Globus pallidus (tissue), 1 donor: ENCODE measurements at regions not wholly inside any gene's neighbourhood (a gene's known extent, or its start where the extent isn't known, plus 50 kb on each side); places are given as distances from the start of the nearest gene placed in this dataset.

ENCODE experiments used
- DNase-seq: peaks from one replicate; pipeline ENCODE4 v3.0.0-alpha.2; 2015; ENCODE audit warnings: low spot score

DNA sequence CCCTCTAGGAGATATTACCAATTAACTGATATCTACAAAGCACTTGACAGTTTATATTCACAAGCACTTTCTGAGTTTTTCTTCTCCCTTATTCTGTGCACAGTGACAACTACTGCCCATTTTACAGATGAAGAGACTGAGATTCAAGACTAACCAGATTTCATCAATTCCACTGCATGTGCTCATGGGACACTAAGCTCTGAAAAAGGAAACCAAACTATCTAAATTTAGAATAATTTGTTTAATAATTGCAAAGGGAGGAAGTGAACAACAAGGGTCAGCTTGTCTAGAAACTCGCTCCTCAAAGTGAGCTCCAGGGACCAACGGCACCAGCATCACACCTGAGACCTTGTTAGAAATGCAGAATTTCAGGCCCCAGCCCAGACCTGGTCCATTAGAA lies 50.8 kb upstream of the MYLIP start:
- no peak for DNase-seq

DNA sequence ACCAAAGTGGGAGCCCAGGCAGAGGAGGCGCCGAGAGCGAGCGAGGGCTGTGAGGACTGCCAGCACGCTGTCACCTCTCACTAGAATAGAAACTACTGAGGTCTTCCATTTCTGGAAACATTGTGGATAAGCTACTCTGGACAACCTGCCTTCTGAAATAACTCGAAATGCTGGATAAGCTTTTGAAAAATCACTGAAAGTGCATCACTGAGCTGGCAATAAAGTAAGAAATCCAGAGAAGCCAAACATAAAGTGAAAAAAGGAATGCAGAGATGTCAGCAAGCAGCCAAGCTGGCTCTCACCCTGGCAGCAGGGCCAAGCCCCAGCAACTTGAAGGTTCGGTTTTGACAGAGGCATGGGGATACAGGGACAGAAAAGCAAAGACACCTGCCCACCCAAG lies 59.2 kb upstream of the MYLIP start:
- no peak for DNase-seq

DNA sequence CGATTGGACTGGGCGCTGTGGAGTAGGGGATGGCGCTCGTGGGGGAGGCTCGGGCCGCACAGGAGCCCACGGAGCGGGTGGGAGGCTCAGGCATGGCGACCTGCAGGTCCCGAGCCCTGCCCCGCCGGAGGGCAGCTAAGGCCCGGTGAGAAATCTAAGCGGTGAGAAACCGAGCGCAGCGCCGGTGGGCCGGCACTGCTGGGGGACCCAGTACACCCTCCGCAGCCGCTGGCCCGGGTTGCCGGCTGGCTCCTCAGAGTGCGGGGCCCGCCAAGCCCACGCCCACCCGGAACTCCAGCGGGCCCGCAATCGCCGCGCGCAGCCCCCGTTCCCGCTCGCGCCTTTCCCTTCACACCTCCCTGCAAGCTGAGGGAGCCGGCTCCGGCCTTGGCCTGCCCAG lies 59.7 kb upstream of the MYLIP start:
- no peak for DNase-seq

DNA sequence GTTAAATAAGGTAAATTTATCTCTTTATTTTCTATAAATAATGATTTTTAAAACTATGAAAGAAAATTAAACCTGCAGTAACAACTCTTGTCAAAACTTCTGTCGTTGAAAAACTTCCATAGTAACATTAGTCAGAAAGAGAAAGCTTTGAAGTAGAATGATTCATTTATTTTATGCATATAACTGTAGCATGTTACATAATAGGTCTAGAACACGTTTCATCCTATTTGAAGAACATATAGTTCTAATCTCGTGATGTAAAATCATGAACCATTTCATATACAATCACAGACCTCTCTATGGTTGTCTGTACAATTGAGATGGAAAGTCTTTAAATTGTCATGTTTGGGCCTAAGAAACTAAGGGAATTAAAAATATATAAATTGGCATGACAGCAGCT lies 61.3 kb upstream of the MYLIP start:
- no peak for DNase-seq

DNA sequence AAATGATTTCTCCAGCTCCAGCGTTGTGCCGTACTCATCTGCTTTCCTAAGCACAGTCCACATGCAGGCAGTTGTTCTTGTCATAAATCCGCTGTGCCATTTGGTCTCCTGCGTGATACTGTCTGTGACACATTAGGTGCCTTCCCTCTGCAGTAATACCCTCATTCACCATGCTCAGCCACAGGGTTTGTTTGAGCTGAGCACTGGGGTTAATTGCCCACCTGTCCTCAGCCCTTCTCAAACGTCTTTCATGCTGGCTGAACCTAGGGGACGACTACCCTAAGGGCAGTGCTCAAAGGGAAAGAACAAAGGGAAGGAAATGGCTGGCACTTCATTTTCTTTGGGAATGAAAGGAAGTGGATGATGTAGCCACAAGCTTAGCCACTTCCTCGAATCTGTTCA lies 64.2 kb upstream of the MYLIP start:
- DNase-seq = no peak

DNA sequence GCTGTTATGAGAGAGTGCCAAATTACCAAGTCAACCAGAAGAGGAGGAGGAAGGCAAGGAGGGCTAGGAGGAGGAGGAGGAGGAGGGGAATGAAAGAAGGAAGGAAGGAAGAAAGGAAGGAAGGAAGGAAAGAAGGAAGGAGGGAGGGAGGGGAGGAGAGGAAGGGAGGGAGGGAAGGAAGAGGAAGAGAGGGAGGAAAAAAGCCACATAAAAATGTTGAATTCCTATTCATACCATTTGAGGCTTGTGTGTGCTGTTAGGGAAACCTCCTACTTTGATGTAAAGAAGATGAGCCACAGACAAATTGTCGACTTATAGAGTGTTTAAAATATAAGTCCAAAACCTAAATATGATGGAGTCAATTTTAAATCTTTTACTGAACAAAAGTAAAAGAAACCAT lies 65.3 kb upstream of the MYLIP start:
- DNase-seq = no peak

DNA sequence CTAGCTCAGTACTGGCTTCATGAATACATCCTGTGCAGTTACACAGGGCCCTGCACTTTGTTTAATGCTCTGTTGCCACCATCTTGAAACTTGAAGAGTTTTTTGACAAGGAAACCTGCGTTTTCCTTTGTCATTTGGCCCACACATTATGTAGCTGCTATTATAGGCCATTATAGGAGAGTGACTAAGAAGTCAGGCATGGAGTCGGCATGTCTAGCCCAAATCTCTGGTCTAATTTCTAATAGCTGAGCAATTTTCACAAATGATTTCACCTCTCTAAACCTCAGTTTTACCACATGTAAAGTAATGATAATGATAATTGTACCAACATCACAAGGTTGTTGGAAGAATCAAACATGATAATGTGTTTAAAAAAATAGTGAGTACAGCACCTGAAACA lies 67.1 kb upstream of the MYLIP start:
- DNase-seq = no peak

DNA sequence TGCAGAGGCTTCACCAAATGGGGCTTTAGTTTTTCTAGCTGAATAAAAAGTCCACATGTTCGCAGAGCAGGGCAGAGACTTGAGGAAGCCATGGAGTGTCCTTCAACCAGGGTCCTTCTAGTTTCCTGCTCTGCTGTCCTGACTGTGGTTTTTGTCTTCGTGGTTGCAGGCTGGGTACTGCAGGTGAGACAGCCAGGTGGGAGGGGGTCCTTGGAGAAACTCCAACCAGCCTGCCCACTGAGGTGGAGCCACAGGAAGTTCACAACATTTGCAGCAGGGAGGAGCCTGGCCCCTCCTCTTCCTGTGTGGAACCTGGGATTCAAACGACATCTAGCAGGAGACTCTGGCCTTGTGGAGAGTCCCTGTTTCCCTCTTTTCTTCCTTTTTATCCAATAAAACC lies 68.8 kb upstream of the MYLIP start:
- DNase-seq = no peak

DNA sequence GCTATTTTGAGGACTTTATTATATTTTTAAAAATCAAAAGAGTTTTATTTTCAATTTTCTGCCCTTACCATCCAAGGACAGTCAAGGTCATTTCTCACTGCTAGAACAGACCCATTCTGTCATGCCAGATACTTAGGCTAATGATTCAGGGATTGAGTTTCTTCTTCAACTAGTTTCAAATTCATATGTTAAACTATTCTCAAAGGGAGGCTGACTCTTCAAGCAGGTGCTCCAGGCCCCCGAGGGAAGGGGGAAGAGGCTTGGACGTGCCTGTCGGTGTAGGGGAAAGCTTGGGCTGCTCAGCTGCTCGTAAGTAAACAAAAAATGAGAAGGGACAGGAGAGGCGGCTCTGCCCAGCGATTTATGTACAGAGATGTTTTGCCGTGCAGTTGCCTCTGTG lies 69.4 kb upstream of the MYLIP start:
- no peak for DNase-seq

DNA sequence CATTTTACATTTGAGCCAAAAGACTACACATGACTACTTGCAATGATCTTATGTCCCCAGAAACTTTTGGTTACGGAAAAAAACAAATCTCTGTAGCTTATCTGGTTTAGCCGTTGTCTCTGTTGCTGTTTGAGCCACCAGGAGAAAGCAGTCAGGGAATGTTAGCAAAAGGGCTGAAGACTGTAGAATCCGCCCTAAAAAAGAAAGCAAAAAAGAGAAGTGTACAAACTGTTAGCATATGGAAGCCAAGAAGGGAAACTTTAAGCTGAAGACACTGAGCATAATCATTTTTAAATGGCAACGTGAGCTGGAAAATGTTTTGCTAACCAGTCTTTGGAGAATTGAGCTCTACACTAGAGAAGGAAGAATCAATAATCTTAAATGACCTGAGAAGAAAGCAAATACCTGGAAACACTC lies 69.9 kb upstream of the MYLIP start:
- no peak for DNase-seq

DNA sequence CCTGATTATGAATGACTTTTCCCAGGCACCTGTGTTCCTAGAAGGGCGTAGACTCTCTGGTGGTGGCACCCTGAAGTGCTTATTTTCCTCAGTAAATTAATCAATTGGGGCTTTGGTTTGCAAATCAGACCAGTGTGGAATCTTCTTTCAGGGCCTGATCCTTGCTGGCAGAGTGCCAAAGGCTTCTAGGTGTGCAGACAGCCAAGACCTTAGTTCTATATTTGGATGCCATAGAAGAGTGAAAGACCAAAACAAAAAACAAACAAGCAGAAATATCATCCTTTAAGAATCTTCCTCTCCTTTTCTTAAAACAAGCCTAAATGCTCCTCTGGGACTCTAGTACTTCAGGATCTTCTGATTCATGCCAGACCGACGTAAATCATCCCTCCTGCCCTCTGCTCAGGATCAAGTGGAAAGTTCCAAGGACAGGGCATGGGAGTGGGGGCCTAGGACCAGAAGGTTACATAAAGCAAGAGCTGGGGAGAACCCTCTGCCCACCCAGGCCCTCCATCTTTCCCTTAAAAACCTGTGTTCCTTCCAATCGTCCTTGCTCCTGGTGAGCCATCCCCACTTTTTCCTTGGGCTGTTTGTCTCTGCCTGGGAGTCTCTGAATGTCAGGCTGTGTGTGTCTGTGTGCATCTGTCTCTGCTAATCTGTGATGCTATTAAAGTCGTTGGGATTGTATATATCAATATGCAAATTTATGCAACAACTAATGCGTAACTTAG lies 70.5 kb upstream of the MYLIP start:
- no peak for DNase-seq

DNA sequence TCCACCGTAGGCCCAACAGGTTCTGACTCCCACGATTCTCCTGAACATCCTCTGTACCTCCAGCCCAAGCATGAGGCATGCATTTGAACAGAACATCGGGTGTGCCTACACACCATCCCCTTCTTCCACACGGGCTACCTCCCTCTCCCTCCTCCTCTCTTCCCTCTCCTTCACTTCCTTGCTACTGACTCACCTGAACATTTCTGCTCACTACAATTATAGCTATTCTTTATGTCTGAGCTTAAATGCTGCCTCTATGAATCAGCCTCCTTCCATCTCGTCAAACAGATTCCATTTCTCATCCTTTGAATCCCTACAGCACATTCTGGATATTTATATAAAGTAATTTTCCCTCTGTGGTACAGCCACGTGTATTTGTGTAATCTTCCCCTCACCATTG lies 71.4 kb upstream of the MYLIP start:
- DNase-seq = no peak

DNA sequence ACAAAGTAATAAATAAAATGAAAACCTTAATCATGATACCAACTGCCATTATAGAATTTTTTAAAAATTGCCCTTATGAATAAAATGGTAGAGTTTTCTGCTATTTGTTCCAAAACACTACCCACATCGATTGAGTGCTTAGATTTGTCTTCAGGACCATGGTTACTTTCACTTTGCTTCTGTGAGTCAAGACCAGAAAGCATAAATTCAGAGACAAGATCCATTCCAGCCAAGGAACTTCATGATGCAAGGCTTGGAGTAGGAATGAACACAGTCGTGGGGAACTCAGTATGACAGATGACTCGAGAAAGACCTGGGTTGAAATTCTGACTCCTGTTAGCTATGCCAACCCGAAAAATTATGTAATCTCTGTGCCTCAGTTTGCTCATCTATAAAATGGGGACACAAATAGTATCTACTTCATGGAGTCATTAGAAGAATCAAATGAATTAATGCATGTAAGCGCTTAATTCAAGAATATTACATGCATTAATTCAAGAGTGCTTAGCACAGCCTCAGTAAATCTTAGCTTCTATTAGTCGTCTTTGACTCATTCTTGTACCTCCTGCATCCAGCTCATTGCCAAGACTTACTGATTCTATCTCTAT lies 72.5 kb upstream of the MYLIP start:
- no peak for DNase-seq

DNA sequence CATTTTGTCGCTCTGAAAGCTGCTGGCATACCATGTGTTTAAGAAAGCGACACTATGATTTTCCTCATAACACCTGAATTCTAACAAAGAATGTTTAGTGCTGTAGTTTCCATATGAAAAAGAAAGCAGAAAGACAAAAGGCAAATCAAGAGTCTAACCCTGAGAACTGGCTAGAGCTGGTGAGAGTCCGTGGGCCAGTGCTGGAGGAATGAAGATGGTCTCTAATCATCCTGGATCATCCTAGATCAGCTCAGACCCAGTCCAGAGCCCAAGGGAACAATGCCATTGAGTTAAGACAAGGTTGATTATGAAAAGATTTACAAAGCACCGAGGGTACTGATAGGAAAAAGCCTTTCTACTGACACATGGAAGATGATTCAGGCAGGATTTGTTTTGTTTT lies 73.0 kb upstream of the MYLIP start:
- DNase-seq = no peak

DNA sequence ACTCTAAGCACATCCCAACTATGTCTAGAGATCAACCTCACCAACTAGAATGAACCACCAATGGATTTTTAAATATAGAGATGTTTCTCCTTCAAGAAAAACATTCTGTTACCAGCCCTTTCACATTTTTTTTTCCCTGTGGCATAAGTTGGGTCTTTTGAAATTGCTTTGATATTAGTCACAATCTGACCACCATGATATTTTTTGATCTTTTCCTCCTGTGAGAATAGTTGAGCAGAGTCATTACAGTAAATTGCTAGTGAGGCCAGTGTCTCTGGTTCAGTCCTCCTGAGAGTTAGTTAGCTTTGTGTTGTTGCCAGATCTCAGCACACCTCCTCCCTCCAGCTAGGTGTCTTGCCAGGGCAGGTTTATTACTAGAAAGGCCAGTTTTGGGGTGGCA lies 79.7 kb upstream of the MYLIP start:
- DNase-seq = no peak

DNA sequence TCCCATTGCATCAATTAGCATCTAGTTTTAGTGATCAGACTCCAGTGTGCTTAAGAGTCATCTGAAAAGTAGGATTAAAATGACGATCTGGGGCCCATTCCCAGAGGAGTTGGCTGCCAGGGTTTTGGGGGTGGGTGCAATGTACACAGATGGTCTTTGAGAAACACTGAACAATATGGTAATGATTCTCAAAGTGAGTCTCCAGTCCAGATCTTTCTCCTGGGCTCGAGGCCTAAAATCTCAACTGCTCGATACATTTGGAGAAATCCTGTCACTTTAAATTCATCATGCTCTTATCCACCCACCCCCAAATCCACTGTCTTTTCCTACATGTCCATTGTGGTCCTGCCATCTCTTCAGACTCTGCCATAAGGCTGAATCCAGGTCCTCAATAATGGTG lies 80.7 kb upstream of the MYLIP start:
- DNase-seq = no peak

DNA sequence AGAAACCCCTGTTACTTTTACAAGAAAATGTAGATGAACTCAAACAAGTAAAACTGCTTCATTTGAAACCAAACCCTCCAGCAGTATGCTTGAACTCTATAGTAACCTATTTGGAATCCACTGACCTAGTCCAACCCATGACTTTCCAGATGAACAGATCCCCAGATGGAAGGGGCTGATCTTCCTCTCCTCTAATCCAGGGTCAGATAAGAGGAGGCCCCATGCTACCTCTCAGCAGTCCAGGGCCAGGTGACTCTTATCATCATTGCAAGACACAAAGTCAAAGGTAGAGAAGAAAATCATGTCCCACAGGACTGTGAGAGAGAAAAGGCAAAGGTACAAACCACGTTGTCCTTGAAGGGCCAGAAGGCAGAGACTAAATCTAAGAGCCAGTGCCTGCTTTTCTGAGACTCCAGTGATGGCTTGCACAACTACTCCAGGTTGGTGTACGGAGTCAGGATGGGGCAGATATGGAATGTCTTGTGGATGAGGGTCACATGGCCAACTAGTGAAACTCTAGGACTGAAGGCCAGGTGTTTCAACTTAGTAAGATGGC lies 81.4 kb upstream of the MYLIP start:
- DNase-seq = no peak

DNA sequence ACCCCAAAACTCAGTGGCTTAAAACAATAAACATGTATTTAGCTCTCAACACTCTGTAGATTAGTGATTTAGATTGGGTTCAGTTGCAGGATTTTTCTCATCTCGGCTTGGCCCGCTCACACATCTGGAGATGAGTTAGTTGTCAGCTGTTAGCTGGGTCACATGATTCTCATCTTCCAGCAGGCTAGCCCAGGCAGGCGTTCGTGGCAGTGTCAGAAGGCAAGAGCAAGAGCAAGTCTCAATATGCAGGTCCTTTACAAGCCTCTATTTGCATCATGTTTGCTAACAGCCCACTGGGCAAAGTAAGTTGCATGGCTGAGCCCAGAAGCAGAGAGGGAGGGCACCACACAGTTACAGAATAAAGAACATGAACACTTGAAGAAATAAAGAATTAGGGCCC lies 83.6 kb upstream of the MYLIP start:
- peak; percentile 11 for DNase-seq

DNA sequence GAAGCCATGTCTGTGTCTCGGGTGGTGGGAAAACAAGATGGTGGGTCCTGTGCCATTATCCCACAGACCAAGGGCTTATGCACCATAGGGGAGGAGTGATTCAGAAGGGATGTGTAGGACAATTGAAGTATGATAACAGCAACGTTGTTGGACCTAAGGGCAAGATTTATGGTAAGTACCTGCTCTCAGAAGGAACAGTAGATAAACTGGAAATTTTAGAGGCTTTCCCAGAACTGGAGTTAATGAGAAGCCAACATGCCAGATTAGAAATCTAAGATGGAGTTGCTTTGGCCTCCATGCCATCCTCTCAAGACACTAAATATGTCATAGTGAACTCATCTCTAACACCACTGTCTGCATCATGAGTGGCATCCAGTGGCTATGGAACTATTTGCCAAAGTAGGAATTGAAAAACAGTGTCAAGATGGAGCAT lies 84.7 kb upstream of the MYLIP start:
- DNase-seq = no peak

DNA sequence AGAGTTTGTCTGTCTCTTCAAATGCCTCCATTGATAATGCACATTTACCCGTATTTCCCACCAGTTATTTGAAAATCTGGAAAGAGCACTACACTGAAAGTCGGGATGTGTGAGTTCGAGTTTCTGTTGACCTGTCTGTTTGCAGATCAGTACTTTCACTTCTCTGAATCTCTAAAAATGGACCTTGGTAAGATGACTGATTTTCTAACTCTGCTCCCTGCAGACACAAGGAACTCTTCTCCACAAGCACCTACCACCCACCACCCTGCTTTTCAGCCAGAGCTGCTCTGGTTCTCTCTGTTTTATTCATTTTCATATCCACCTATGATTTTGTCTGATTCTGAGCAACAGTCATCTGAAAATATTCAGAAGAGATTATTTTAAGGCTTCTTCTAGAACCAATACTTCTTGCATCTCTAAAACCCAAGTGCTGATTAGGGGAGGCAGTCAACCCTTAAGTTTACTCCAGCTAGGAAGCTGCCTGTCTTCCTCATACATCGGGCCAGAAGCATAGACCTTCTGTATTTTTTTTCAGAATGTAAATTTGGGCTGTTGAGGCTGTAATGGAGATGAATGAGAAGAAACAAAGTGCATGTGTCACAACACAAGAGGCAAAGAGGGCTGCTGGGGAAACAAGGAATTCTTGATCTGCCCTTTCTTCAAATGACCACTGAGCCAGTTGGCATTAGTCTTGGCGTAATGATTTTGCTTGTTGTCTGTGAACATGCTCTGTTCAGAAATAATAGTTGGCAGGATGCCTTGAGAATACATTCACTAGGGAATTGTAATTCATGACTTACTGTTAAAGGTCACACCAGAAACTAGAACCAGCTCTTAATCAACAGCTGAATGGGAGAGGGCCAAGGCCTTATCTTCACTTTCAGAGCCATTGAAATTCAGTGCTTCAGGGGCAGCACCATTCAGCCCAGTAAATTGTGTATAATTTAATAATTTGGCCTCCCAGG lies 85.4 kb upstream of the MYLIP start:
- peak; percentile 49 for DNase-seq

DNA sequence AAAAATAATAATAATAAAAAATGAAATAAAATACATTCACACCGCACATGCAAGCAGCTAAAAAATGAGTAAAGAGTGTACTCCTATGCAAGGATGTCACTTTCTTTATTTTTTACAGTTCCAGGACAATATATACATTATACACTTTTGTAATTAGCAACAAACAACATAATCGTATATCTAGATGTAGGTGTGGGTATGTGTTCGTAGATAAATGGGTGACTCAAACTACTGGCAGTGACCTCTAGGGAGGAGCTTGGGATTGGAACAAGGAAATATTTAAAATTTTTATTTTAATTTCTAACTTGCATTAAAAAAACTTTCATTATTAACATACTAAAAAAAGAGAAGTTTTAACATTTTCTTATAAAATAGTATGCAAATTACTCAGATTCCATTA lies 86.1 kb upstream of the MYLIP start:
- no peak for DNase-seq

DNA sequence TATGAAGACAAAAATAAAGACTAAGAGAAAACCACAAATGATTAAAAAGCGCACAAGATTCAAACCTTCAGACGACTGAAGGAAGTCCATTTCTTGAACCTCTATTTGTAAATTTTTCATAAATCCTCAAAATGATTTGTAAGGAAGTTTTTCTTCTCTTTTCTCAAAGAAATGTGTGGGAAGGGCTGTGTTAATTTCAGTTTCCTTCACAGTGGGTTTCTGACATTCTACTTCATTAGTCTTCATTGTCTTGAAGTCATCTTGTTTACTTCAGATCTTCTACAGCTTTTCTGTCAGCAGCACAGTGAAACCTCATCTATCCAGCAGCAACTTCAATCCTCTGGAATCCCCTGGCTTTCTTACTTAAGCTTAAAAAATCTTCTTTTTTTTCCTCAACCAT lies 87.6 kb upstream of the MYLIP start:
- no peak for DNase-seq

DNA sequence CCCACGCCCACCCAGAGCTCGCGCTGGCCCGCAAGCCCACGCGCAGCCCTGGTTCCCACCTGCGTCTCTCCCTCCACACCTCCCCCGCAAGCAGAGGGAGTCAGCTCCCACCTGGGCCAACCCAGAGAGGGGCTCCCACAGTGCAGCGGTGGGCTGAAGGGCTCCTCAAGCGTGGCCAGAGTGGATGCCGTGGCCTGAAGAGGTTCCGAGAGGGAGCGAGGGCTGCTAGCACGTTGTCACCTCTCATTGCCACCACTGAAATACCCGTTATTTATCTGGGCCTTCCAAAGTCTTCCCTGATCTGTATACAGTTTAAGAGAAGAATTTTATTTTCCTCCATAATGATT lies 88.3 kb upstream of the MYLIP start:
- DNase-seq = no peak
